IMR-90 (cell line): ENCODE measurements at regions not wholly inside any gene's neighbourhood (a gene's known extent, or its start where the extent isn't known, plus 50 kb on each side); places are given as distances from the start of the nearest gene placed in this dataset.
A peak's percentile ranks its signal among the peaks of the same experiment; 100 is the strongest.
"Not testable (repeated sequence)": the region's sequence is repeated elsewhere in the genome, so short reads cannot be mapped to it uniquely, and the experiment has no call there.

ENCODE experiments used
- MAFK ChIP-seq: IDR thresholded peaks from 2 replicates; pipeline ENCODE4 v1.6.1; 2012; ENCODE audit warnings: low read depth, low read length, improper control_type of control experiment
- NFE2L2 ChIP-seq: fragments of 150-350 bp; IDR thresholded peaks from 2 replicates; pipeline ENCODE4 v1.6.1; 2016; ENCODE audit warnings: low read depth, mild to moderate bottlenecking, low read length
- POLR2A ChIP-seq: IDR thresholded peaks from 2 replicates; pipeline ENCODE4 v1.6.1; 2012; ENCODE audit warnings: mild to moderate bottlenecking, low read depth, low read length
- RAD21 ChIP-seq: IDR thresholded peaks from 2 replicates; pipeline ENCODE4 v1.6.1; 2012; ENCODE audit warnings: low read length, improper control_type of control experiment
- SMC3 ChIP-seq: fragments of 150-350 bp; IDR thresholded peaks from 2 replicates; pipeline ENCODE4 v1.6.1; 2016; ENCODE audit warnings: low read depth, mild to moderate bottlenecking, antibody characterized with exemption, low read length, moderate library complexity
- TF ChIP-seq, protein P1 (sequence below): conservative IDR thresholded peaks from 2 replicates; pipeline ENCODE4 v1.5.1; 2012; ENCODE audit warnings: mild to moderate bottlenecking, low read depth, low read length, improper control_type of control experiment
- TF ChIP-seq, protein P2 (sequence below): fragments of 150-350 bp; IDR thresholded peaks from 2 replicates; pipeline ENCODE4 v1.6.1; 2017; ENCODE audit warnings: mild to moderate bottlenecking, antibody characterized with exemption, low read length, low read depth

DNA sequence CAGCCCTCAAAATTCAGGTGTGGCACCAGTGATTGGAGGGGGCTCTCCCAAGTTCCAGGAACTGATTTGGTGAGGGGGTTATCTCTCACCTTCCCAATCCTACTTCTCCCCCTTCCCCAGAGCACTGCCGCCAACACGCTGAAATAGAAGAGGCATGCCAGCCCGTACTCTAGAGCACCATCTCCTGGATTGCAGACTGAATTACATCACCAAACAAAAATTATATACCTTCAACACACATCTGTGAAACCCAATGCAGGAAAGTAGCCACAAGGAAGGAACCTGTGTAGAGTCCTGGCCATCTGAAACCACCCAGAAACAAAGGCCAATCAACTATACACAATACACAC is 80.1 kb downstream of the TBC1D28 start:
- TF ChIP-seq POLR2A, MAFK, NFE2L2: not testable (repeated sequence)
- TF ChIP-seq, protein P1, sequence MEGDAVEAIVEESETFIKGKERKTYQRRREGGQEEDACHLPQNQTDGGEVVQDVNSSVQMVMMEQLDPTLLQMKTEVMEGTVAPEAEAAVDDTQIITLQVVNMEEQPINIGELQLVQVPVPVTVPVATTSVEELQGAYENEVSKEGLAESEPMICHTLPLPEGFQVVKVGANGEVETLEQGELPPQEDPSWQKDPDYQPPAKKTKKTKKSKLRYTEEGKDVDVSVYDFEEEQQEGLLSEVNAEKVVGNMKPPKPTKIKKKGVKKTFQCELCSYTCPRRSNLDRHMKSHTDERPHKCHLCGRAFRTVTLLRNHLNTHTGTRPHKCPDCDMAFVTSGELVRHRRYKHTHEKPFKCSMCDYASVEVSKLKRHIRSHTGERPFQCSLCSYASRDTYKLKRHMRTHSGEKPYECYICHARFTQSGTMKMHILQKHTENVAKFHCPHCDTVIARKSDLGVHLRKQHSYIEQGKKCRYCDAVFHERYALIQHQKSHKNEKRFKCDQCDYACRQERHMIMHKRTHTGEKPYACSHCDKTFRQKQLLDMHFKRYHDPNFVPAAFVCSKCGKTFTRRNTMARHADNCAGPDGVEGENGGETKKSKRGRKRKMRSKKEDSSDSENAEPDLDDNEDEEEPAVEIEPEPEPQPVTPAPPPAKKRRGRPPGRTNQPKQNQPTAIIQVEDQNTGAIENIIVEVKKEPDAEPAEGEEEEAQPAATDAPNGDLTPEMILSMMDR, result peak; percentile 50
- TF ChIP-seq, protein P2, sequence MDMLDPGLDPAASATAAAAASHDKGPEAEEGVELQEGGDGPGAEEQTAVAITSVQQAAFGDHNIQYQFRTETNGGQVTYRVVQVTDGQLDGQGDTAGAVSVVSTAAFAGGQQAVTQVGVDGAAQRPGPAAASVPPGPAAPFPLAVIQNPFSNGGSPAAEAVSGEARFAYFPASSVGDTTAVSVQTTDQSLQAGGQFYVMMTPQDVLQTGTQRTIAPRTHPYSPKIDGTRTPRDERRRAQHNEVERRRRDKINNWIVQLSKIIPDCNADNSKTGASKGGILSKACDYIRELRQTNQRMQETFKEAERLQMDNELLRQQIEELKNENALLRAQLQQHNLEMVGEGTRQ, result not testable (repeated sequence)
- 0 out of 2 replicates have a peak, but pooled peaks have one; percentile 17 for TF ChIP-seq SMC3
- TF ChIP-seq RAD21, result peak; percentile 30
